ENCODE measurements at regions not wholly inside any gene's neighbourhood (a gene's known extent, or its start where the extent isn't known, plus 50 kb on each side); places are given as distances from the start of the nearest gene placed in this dataset.

DNA sequence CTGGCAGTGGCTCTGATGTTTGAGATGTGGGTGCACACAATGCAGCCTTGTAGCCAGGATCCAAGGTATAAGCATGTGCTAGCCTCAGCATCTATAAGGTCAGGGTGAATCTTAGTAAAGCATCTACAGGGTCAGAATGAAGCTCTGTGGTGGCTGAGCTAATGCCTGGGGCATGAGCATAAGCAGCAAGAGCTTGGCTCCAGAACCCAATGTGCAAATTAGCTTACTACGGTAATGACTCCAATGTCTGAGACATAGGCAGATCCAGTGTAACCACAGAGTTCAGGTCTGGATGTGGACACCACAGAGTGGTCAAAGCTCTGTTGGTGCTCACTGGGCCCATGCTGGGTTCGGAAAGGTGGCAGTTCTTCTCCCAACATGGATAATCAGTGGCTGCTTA is 304.5 kb upstream of the NECTIN3 start:
- no peak for DNase-seq

GRCh38 chr3:110767838-110768237 is 303.8 kb upstream of the NECTIN3 start:
- DNase-seq = no peak
- in situ Hi-C loops (cut with MboI; ENCODE audit: low pct_unique_long_range_greater_than_20kb, low sequenced_read_pairs) = no loop called here

More for the DNA sequence above, 304.5 kb upstream of the NECTIN3 start:
- in situ Hi-C loops (cut with MboI; ENCODE audit: low pct_unique_long_range_greater_than_20kb, low sequenced_read_pairs) = no loop called here

GRCh38 chr3:110773413-110773954 is 298.1 kb upstream of the NECTIN3 start:
- in situ Hi-C loops (cut with MboI; ENCODE audit: low pct_unique_long_range_greater_than_20kb, low sequenced_read_pairs) = no loop called here
- no peak for DNase-seq

DNA sequence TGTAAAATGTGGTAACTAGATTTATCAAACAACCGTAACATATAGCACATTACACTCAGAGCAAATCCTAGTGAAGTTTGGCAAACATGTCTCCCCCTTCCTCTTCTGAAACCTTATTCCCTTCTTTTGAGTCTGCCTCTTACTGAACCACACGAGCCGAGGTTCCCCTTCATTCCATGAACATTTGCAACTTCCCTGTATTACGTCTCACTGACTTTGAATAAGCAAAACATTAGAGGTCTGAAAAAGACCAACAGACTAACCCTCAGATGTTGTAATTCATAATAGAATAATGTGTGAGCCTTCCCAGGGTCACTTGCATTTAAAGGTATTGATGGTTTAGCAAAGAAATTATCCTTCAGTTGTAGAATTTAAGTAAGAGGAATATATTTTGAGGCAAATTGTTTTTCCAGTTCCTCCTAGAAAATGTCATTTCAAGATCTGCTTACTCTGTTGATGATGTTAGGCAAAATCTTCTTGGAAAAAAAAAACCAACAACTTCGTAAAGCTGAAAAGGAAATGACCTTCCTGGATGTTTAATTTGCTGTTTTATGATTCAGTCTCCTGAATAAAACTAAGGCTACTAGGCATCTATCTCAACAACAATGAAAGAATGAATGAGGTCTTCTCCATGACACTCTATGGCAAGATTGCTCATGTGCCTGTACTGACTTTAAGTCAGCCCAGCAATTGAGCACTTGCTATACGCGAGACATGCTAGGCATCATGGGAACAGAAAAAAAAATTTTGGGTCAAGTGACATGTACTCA is 296.9 kb upstream of the NECTIN3 start:
- no peak for DNase-seq
- in situ Hi-C loops (cut with MboI; ENCODE audit: low pct_unique_long_range_greater_than_20kb, low sequenced_read_pairs) = no loop called here

GRCh38 chr3:110779581-110779980 is 292.0 kb upstream of the NECTIN3 start:
- in situ Hi-C loops (cut with MboI; ENCODE audit: low pct_unique_long_range_greater_than_20kb, low sequenced_read_pairs) = no loop called here
- no peak for DNase-seq

- in situ Hi-C loops (cut with MboI; ENCODE audit: low pct_unique_long_range_greater_than_20kb, low sequenced_read_pairs) = no loop called here
- DNase-seq = no peak
Observed at GRCh38 chr3:110783541-110783940, 288.1 kb upstream of the NECTIN3 start.

GRCh38 chr3:110788794-110789193 is 282.8 kb upstream of the NECTIN3 start:
- DNase-seq = no peak
- in situ Hi-C loops (cut with MboI; ENCODE audit: low pct_unique_long_range_greater_than_20kb, low sequenced_read_pairs) = no loop called here

DNA sequence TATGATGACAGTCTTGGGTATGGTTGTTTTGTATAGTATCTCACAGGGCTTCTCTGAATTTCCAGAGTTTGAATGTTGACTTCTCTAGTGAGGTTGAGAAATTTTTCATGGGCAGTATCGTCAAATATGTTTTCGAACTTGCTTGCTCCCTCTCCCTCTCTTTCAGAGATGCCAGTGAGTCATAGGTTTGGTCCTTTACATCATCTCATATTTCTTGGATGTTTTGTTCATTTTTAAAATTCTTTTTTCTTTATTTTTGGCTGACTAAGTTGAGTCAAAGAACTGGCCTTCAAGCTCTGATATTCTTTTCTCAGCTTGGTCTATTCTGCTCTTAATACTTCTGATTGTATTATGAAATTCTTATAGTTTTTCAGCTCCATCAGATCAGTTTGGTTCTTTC is 282.3 kb upstream of the NECTIN3 start:
- in situ Hi-C loops (cut with MboI; ENCODE audit: low pct_unique_long_range_greater_than_20kb, low sequenced_read_pairs) = no loop called here
- DNase-seq = no peak

DNA sequence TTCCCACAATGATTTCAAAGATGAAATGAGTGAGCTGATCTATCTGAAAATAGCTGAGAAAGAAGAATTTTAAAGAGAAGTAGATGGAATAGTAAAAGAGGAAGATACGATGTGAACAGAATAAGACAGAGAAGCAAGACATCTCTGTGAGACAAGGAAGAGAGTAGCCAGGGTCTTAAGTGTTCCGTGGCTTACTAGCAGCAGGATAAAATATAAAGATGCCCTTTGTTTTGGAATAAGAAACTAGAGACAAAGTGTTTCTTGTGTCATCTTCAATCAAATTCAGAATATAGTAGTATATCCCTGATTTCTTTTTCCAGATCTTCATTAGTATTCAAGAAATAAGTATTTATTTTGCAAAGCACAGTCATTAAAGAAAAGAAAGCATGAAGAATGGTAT is 281.0 kb upstream of the NECTIN3 start:
- in situ Hi-C loops (cut with MboI; ENCODE audit: low pct_unique_long_range_greater_than_20kb, low sequenced_read_pairs) = no loop called here
- no peak for DNase-seq

DNA sequence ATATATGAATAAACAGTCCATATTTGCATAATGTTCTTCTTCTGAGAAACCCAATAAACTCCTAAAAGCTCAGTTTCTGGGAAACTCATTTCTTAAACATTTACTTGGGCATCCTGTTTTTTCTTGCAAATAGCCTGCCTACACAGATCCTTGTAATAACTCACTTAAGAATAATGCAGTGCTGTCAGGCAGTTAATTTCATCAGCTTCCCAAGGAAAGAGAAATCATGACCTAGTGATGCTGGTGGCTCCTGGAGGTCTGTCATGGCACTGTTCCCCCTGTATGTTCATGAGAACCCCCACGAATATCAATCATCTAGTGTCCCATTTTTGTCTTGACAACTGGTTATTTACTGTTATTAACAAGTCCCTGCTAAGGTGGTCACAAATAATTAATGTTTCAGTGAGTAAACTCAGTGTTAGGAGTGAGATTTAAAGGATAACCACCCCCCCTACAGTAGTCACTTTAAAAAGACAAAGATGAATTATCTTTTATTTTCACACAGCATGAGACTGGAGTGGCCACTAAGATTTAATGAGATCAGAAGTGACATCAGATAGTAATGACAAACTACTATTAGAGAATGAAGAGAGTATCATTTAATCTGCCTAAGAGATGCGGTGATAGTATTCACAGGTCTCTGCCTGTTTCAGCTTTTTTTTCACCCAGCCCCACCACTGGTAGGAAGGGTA is 279.5 kb upstream of the NECTIN3 start:
- DNase-seq = no peak
- in situ Hi-C loops (cut with MboI; ENCODE audit: low pct_unique_long_range_greater_than_20kb, low sequenced_read_pairs) = no loop called here

- in situ Hi-C loops (cut with MboI; ENCODE audit: low pct_unique_long_range_greater_than_20kb, low sequenced_read_pairs) = no loop called here
- no peak for DNase-seq
Observed at GRCh38 chr3:110793611-110794010, 278.0 kb upstream of the NECTIN3 start.

DNA sequence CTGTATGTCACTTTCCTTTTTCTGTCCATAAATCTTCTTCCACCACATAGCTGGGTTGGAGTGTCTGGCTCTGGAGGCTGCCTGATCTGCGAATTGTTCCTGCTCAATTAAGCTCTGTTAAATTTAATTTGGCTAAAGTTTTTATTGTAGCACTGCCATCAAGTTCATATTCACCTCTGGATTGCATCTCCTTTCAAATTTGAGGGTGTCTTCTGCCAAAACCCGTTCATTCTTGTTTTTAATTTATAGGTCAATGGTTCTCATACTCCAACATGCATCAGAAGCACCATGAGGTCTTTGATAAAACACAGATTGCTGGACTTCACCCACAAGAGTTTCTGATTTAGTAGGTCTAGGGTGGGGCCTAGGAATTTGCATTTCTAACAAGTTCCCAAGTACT is 276.5 kb upstream of the NECTIN3 start:
- DNase-seq = no peak
- in situ Hi-C loops (cut with MboI; ENCODE audit: low pct_unique_long_range_greater_than_20kb, low sequenced_read_pairs) = no loop called here

- in situ Hi-C loops (cut with MboI; ENCODE audit: low pct_unique_long_range_greater_than_20kb, low sequenced_read_pairs) = no loop called here
- DNase-seq = no peak
Observed at GRCh38 chr3:110799271-110799670, 272.3 kb upstream of the NECTIN3 start.

GRCh38 chr3:110804856-110805255 is 266.8 kb upstream of the NECTIN3 start:
- no peak for DNase-seq
- in situ Hi-C loops (cut with MboI; ENCODE audit: low pct_unique_long_range_greater_than_20kb, low sequenced_read_pairs) = no loop called here

GRCh38 chr3:110806924-110807323 is 264.7 kb upstream of the NECTIN3 start:
- DNase-seq = no peak
- in situ Hi-C loops (cut with MboI; ENCODE audit: low pct_unique_long_range_greater_than_20kb, low sequenced_read_pairs) = no loop called here

- DNase-seq = no peak
- in situ Hi-C loops (cut with MboI; ENCODE audit: low pct_unique_long_range_greater_than_20kb, low sequenced_read_pairs) = no loop called here
Observed at GRCh38 chr3:110808630-110809029, 263.0 kb upstream of the NECTIN3 start.

DNA sequence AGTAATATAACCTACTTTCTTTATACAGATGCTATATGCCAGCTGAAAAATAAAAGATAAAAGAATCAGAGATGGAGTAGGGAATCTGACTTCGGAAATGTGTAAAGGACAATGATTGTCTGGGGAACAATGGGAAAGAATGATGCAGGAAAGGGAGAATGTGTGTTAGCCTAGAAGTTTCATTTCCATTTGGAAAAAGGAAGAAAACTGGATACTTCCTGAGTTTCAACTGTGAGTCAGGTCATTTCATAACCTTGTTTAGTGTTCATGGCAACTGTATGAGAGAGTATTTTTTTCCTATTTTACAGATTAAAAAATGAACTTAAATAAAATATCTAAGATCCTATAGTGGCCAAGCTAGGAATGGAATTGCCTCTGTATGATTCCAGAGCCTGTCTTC is 261.3 kb upstream of the NECTIN3 start:
- DNase-seq = no peak

GRCh38 chr3:110811050-110811449 is 260.6 kb upstream of the NECTIN3 start:
- in situ Hi-C loops (cut with MboI; ENCODE audit: low pct_unique_long_range_greater_than_20kb, low sequenced_read_pairs) = no loop called here
- no peak for DNase-seq

More for the DNA sequence above, 261.3 kb upstream of the NECTIN3 start:
- in situ Hi-C loops (cut with MboI; ENCODE audit: low pct_unique_long_range_greater_than_20kb, low sequenced_read_pairs) = no loop called here

DNA sequence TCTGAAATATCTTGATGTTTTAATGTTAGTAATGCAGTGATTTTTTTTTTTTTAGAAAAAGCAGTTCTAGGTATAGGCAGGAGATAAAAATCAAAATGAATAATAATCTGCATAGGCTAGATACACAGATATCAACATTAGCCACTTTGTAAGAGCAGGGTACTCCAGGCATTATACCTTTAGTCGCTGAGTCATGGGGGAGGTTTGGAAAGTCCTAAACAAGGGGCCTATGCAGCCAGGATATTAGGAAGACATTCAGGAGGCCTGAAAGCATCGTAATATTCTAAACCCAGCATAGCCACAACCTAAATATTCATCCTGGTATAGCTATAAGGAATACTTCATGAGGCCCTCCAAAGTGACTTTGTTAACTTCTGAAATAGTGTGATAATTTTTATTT is 258.1 kb upstream of the NECTIN3 start:
- in situ Hi-C loops (cut with MboI; ENCODE audit: low pct_unique_long_range_greater_than_20kb, low sequenced_read_pairs) = no loop called here

DNA sequence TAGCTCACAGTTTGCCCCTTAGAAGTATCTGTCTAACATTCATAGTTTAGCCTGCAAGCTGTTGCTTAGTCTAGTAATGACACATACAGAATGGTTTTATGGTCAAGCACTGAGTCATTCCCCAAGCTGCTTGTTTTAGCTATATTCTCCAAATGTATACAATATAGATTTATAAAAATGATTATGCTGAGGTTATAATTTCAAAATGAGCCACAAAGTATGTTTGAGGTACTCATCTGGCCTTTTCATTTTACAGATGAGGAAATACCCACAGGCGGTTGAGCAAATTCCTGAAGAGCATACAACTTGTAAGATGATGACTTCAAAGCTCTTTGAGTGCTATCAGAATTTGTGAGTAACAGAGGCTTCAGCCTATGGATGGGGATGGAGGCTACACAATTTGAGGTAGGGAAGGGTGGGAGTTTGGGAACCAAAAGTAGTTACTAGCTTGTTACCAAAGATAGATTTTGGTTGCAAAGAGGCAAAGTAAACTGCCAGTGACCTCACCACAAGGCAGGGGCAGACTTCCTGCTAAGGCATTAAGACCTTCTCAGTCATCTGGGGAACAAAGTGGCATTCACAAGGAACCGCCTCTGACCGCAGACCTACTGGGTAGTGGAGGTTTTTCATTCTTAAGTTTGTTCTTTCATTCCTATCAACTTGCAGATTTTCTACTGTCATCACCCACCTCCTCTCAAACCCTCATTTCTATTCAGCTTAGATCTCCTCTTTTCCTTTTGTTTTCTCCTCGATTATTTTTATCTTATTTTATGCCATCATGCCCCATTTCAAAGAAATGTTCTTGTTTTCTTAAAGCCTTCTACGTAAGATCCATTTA is 257.2 kb upstream of the NECTIN3 start:
- peak; percentile 27 for DNase-seq
- in situ Hi-C loops (cut with MboI; ENCODE audit: low pct_unique_long_range_greater_than_20kb, low sequenced_read_pairs) = no loop called here

More for the DNA sequence above, 258.1 kb upstream of the NECTIN3 start:
- no peak for DNase-seq
